ENCODE measurements at regions not wholly inside any gene's neighbourhood (a gene's known extent, or its start where the extent isn't known, plus 50 kb on each side); places are given as distances from the start of the nearest gene placed in this dataset.

DNA sequence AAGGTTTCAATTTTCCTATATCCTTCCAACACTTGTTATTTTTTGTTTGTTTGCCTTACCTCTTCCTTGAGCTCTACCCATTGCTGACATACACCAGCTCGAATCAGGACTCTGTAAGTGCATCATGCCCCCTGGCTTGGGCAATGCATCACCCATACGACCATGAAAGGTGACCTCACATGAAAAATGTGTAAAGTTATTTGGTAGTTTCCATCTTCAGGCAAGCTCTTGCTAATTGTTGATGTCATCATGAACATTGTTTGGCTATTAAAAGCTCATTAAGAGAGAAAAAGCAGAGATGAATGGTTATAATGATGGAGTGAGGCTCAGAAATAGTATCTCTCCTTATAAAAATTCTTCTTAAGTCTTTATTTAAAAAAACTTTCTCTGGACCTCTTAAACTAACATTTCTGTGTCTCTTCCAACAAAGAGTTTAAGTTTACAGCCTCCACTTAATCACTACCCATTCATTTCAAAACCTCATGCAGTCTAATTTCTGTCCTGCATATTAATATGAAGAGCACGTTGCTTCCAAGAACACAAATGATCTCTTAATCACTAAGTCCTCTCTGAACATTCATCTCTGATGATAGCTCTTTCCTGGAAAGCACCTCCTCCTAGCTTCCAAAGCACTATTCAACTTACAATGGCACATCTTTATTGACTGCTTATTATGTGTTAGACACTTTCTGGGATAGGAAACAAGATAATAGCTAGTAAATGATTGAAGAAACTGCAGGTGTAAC, 236.3 kb downstream of the NFKBIZ start:
- no peak for DNase-seq

DNA sequence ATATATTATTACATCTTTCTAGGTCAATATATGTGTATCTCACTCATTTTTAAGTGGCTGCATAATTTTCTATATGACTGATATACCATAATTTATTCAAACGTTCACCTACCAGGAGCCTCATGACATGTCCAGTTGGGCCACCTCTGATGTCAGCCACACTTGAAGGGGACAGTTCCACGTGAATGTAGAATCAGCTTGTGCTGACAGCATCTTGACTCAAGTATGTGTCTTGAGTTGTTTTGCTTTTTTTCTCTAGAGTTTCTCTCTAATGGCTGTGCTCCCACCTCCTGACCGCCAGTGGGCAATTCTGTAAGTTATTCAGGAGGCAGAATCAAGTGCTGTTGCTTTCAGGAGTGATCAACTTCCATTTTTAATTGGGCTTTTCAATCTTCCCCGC, 237.9 kb downstream of the NFKBIZ start:
- DNase-seq, result no peak

DNA sequence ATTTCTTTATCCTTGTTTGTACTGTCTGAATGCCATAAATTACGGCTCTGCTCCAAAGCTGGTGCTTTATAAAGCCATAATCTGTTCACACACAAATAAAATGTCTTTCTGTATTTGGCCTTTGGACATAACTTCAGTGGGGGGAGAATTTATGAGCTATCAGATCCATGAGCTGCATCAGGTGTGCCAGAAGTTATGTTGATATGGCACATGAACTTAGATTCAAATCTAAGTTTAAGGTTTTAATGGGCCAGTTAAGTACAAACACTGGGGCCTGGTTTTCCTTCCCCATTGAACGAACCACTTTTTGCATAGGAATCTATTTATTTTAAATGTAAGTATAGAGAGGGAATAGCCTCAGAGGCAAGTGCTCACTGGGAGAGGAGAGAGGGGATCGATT, 239.9 kb downstream of the NFKBIZ start:
- DNase-seq, result no peak

DNA sequence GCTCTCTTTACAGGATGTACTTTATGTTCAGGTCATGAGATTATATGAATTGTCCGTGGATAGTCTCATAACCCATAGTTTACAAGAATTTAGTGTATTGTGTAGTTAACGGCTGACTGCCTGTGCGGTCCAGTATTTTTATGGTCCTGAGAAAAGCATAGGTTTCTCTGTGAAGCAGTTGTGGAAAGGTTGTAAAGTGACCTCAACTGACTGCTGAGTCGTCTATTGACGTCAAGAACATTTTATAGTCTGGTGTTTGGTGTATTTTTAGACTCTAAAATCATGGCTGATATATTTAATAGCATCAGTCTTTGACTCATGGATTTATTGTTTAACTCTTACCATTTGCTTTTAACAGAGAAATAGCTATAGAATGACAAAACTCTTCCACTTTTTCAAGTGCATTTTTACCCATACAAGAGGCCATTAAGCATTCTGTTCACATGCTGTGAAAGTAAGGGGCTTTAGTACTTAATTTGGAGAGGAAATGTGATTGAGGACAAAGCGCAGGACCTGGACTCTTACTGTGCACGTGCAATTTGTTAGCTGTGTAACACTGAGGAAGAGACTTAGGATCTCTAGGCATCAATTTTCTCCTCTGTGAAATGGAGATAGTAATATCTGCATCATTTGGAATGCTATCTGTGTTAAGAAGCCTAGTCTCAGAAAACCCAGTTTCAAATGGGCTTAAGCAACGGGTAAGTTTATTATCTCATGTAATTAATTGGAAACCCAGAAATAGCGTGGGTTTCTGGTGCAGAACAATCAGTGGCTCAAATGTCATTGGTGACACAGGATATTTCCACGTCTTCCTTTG, 240.8 kb downstream of the NFKBIZ start:
- DNase-seq, result no peak

DNA sequence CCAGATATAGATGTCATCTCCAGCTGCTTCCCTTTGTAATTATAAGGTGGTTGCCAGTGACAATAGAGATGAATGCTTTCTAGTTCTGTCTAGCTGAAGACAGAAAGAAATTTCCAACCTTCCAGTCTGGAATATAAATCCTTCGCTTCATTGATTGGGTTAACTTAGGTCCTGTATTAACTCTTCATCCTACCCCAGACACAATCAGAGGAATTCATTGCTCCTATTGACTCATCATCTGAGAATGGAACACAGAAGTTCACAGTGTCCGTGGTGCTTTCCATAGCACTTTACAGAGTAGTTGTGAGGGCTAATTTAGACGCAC, 241.4 kb downstream of the NFKBIZ start:
- DNase-seq, result no peak

DNA sequence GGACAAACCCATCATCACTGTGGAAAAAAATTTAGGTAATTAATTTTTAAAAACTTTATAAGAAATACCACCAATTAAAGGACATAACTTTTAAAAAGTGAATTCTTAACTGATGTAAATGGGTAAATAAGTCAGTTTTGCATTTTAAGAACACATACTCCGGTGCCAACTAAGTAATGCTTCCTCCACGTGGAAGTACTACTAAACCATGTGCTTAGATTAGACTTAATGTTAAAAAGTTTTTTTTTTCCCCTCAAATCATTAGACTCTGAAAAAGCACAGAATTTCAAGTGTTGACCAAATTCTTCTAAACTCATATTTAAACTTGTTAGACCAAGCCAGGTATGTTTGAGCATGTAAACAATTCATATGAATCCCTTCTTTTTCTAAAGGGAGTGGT, 242.0 kb downstream of the NFKBIZ start:
- DNase-seq, result no peak

DNA sequence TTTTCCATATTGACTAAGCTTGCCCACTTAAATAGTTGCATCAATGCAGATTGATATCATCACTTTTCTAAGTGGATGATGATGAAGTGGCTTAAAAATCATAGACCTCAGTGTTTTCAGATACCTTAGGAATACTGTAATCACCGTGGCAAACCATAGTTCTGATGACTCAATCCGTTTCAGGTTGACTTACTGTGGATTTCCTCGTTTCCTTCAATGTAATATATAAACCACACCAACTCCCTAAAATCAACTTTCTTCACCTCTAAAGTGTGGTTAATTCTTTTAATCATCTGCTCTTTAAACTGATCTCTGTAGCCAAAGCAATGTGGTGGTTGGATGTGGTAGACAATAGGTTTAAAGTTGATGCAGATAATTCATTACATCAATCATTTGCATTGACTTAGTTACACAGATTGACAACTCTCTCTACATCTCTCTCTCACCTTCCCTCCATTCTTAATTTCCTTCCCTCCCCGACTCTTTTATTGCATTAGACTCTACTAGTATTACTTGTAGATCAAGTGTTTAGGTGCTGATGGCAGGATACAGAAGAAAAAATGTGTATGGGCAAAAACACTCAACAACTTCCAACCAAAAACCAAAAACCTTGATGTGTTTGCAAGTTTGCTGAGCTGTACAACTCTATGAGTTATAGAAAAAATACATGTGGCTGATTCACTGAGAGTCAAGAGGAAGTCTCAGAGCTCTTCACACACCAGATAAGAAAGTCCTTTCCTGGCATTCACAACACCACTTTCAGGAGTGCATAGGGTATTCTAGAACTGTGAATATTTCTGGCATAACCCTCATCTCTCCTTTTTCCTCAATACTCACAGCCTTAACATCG, 243.5 kb downstream of the NFKBIZ start:
- DNase-seq, result no peak

DNA sequence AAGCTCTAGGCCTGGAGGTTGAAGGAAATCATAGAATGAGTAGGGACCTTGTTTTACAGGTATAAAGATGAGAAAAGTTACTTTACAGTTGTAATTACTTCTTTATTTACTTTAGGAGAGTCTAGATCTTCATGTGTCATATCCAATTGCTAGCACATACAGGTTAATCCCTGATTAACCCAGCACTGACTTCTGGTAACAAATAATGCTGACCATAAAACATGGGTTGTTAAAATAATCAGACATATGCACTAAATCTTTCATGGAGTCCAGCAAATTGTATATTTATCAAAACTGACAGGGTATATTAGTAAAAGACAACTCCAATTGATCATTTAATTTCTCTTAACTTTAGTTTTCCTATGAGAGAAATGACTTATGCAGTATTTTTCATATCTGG, 245.2 kb downstream of the NFKBIZ start:
- DNase-seq, result no peak

DNA sequence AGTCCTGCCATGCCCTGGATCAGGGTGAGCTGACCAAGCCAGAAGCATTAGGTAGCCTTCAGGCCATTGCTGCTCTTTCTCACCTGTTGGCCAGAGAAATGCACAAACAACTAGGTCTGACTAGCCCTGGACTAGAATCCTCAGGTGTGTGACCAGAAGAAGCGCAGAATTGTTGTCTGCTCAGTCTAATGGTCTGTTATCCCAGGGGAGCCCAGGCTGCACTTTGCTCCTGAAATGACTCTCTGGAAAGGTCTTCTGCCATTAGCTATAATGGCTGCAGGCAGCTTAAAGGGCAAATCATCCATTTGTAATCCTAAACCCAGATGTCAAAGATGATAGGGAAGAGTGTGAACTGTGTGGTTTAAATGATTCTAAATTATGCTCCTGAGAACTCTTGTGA, 246.1 kb downstream of the NFKBIZ start:
- peak in 1 of 2 experiments; percentile 6 for DNase-seq

DNA sequence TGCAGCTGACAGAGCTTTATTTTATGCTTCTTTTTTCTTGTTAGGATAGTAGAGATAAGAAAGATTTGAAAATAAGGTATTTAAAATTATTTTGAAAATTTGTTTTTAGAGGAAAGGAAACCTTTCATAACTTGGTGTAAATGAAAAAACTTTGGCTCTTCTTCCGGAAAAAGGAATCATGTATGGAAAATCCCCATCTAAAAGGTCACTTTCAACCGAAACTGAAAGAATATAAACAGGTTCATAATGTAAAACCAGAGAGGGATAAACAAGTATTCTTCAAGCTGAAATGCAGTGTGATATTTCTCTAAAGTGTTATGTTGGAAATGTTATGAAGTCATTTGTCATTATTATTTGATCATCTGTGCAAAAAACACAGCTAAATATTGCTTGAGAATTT, 246.8 kb downstream of the NFKBIZ start:
- no peak for DNase-seq

DNA sequence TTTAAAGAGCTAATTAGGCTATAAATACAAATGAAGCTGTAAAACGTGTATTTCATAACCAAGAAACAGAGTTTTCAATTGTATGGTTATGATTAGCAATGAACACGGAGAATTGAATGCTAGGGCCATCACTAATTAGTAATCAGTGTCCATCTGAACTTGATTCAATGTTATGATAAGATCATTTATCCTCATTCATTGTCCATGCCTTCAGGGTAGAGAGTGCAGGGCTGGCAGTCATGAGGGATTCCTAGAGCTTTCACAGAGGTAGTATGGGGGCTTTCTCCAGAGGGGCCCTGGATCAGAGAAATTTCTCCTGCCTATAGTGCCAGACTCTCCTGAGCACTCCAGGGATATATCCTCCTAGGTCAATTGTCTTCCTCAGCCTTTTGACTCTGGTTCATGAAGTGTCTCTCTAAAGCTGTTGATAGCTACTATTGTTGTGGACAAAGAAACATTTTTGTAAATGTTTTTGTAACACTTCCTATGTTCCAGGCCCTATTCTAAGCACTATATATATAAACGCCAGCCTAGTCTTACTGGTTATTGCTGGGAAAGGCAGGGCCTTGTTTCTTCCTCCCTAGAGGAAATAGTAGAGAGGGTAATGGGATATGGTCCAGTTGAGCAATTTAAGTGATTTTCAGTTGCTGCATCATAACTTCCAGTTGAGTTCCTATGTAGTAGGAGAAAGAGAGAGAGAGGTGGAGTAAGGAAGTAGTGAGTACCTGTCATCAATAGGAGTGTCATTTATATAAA, 249.0 kb downstream of the NFKBIZ start:
- DNase-seq, result no peak

DNA sequence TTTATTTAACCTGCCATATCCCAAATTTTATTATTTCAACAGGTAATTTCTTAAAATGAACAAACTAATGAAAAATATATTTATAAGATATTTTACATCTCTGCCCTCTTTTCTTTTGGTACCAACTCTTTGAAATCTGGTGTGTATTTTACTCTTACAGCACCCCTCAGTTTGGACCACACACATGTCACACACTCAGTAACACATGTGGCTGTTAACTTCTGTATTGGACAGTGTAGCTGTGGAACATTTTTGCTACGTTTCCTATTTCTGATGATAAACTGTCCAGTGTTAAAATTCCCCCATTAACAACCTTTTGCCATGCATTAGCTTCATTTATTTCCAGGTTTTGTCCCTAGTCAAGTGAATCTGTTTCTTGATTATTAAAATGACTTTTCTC, 250.6 kb downstream of the NFKBIZ start:
- no peak for DNase-seq

DNA sequence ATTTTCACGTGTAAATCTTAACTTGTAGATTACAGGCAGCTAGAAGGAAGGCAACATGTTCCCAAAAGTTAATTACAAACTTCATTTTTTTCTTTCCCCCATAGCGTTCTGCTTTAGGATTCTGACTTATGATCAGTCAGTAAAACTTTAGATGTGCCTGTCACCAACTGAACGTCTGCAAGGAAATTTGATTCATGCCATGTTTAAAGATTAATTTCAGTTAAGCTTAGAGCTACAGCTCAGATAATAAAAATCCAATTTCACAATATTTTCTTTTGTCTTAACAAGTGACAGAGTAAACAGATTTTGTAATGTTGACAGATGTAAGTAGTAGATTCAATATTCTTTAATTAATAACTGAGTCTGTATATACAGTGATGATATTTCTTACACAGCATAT, 253.1 kb downstream of the NFKBIZ start:
- DNase-seq, result no peak

DNA sequence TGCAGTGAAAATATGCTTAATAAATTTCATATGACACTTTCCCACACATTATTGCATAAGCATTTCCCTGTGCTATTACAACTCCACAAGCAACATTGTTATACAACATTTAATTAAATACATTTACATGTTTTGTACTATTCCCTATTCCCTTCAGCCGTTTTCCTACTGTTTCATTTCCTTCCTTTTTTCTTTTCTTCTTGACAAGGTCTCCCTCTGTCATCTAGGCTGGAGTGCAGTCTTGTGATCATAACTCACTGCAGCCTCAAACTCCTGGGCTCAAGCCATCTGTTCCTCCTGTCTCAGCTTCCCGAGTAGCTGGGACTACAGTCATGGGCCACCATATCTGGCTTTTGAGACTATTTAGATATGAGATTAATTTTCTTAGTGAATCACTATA, 254.7 kb downstream of the NFKBIZ start:
- DNase-seq, result no peak

DNA sequence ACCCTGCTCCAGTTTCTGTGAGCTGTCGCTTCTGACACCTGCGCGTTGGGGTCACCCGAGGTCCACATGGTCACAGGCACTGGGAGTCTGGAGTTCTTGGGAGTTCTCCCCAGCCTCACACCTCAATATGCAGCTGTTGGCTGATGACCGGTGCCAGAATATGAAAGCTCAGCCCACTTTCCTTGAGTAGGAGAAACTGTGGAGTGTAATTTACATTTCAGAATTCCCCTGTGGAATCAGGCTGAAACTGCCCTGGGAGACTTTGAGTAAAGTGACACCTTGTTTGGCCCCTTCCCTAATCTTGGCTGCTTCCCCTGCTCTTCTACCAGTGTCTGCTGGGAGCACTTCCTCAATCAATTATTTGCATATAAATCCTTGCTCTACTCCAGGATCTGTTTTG, 255.9 kb downstream of the NFKBIZ start:
- no peak for DNase-seq

DNA sequence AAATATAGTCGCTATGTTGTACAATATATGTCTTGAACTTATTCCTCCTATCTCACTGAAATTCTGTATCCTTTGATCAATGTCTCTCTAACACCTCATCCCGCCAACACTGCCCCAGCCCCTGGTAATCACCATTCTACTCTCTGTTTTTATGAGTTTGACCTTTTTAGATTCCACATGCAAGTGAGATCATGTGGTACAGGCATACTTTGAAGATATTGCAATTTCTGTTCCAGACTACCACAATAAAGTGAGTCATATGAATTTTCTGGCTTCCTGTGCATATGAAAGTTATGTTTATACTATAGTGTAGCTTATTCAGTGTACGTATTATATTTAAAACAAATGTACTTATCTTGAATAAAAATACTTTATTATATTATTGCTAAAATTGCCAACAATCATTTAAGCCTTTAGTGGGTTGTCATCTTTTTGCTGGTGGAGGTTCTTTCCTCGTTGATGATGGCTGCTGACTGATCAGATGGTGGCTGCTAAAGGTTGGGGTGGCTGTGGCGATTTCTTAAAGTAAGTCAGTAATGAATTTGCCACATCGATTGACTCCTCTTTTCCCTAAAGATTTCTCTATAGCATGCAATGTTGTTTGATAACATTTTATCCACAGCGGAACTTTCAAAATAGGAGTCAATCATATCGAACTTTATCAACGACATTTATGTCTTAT, 257.2 kb downstream of the NFKBIZ start:
- no peak for DNase-seq

DNA sequence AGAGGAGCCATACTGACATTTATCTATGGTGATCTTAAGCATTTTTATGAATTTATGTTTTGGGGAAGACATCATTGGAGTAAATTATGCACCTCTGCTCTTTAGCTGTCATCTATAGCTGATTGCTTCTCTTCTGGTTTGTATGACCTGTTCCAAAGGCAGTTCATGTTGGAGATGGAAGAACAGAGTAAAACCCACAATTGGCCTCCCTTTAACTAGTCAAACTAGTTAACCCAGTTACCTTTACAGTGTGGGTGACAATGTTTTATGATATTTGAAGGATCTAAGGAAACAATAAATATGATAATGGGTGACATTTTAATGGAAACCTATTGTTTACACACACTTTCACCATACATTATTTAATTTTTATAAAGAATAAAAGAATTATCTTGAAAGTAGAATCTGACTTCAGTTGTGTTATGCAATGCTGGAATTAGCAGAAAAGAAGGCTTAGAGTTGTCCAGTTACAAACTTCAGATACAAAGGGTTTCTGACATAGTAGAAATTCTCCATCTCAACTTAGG, 263.5 kb downstream of the NFKBIZ start:
- DNase-seq, result no peak

DNA sequence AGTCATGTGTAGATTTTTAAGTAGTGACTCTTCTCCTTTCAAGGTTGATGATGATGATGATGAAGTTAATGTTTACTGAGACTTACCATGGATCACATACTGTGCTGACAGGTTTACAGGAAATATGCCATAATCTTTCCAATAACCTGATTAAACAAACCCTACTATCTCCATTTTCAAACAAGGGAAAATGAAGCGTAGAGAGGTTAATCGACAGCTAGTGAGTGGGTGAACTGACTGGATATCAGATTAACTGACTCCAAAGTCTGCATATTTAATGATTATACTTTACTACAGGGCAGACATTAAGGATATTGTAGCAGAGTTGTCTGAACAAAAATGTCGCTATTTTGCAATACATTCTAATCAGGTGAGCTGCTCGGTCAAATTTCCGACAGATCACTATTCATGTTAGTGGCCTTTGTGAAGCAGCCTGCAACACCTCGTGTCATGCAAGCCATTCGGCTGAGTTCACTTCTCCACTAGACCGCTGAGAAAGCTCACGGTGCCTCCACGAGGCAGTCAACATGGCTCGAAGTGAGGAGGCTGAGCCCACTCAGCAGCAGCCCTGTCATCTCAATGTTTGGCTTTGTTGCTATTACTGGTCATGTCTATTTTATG, 264.2 kb downstream of the NFKBIZ start:
- DNase-seq, result no peak

DNA sequence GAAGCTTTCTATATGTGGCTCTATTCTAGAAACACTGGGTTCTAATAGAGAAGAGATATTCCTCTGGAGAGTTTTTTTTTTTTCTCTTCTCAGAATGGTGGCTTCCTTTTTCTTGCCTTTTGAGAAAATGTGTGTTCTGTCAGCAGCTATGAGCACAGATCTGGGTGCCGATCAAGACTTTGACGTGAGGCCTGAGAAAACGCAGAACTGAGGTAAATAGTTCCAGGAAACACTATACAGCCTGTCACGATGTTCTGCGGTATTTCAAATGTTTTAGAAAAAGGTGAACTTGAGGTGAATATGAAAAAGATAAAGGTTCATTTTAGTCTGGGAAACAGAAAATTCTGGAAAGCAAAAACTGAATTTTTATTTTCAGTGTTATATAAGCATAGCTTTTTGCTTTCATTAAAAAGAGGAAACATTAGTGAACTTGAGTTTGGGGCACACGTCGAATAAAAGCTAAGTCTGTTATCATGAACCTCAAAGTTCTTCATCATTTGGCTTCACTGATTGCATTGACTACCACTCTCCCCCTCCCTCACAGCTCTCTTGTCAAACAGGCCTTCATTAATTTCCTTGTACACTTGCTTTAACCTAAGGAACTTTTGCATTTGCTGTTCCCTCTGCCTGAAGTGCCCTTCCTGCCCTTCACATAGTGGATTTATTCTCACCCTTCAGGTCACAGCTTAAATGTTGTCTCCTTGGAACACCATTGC, 265.1 kb downstream of the NFKBIZ start:
- DNase-seq, result no peak

DNA sequence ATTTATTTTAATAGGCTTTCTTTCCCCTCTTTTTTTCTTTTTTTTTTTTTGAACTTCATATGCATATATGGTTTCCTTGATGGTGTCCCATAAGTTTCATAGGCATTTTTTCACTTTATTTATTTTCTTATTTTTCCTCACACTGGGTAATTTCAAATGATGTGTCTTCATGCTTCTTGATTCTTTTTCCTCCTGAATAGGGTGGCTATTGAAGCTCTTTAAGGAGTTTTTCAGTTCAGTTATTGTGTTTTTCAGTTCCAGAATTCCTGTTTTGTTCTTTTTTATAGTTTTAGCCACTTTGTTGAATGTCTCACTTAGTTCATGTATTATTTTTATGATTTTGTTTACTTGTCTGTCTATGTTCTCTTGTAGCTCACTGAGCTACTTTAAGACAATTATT, 273.2 kb downstream of the NFKBIZ start:
- no peak for DNase-seq

DNA sequence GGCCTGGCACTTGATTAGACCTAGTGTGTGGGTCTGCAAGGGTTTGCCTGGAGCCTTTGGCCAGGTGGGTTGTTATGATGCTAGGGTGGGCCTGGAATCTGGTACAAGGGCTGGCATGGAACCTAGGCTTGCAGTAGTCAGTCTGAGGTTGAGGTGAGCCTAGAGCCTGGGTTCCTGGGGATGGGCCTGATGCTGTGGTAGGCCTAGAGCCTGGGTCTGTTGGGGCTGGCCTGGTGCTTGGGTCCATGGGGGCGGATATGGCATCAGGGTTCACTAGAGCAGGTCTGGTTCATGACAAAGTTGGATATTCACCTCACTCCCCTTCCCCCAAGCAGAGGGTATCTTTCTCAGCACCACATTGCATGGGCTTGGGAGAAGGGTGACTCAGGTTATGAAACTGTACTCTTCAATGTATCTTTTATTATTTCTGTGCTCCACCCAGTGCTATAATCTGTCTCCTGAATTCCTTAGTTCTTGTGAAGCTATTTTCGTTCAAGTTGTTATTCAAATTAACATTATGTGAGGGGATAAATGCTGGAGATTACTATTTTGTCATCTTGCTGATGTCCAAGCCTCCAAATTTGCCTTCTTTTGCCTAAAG, 274.4 kb downstream of the NFKBIZ start:
- DNase-seq, result no peak

Measured in NCI-H526 (cell line).